WTC11 (cell line): ENCODE measurements at regions not wholly inside any gene's neighbourhood (a gene's known extent, or its start where the extent isn't known, plus 50 kb on each side); places are given as distances from the start of the nearest gene placed in this dataset.

Experiments
- ATAC-seq: fragments of 200-7000 bp; cut with Tn5 transposase; 2 replicates; pipeline ENCODE4 v1.10.0; 2021; ENCODE audit warnings: mild to moderate bottlenecking, moderate library complexity
- CTCF ChIA-PET: fragments of 300-600 bp; sonication (Branson Sonifier 250); formaldehyde crosslinking; loops from one replicate; lab custom pipeline; 2021; ENCODE audit warnings: antibody characterized with exemption; lab: Charles Lee
- POLR2A ChIA-PET: fragments of 350-600 bp; sonication (Branson Sonifier 250); formaldehyde crosslinking; loops from one replicate; lab custom pipeline; 2021; ENCODE audit warnings: antibody characterized with exemption; lab: Charles Lee
- DNase-seq: peaks from one replicate; pipeline ENCODE4 v3.0.0; 2021; ENCODE audit warnings: low spot score
- H3K27ac Mint-ChIP-seq: 2 replicates; pipeline ENCODE4 v1.8.0; 2021; ENCODE audit warnings: mixed read lengths
- H3K27me3 Mint-ChIP-seq: 2 replicates; pipeline ENCODE4 v1.8.0; 2021; ENCODE audit warnings: low read depth, mild to moderate bottlenecking, moderate library complexity, mixed read lengths
- H3K36me3 Mint-ChIP-seq: 2 replicates; pipeline ENCODE4 v1.8.0; 2021; ENCODE audit warnings: mixed read lengths
- H3K4me1 Mint-ChIP-seq: 2 replicates; pipeline ENCODE4 v1.8.0; 2022; ENCODE audit warnings: mixed read lengths
- H3K4me3 Mint-ChIP-seq: 2 replicates; pipeline ENCODE4 v1.8.0; 2021; ENCODE audit warnings: mild to moderate bottlenecking, moderate library complexity, mixed read lengths
- H3K9me3 Mint-ChIP-seq: 2 replicates; pipeline ENCODE4 v1.8.0; 2021; ENCODE audit warnings: mixed read lengths
- ATF1 ChIP-seq: sonication (generic); formaldehyde crosslinking; IDR thresholded peaks from 2 replicates; pipeline ENCODE4 v1.8.1; 2023; ENCODE audit warnings: mild to moderate bottlenecking, moderate library complexity, missing genetic modification reagents
- CBFB ChIP-seq: sonication (generic); formaldehyde crosslinking; IDR thresholded peaks from 2 replicates; pipeline ENCODE4 v1.8.1; 2022; ENCODE audit warnings: mild to moderate bottlenecking, low read depth, missing genetic modification reagents
- ELF4 ChIP-seq: sonication (generic); formaldehyde crosslinking; IDR thresholded peaks from 2 replicates; pipeline ENCODE4 v1.8.1; 2022; ENCODE audit warnings: low read depth, mild to moderate bottlenecking, moderate library complexity, missing genetic modification reagents
- FOXJ3 ChIP-seq: sonication (generic); formaldehyde crosslinking; IDR thresholded peaks from 2 replicates; pipeline ENCODE4 v1.9.0; 2021; ENCODE audit warnings: missing genetic modification reagents, mild to moderate bottlenecking, borderline replicate concordance
- GRHL2 ChIP-seq: fragments of 250-450 bp; sonication (Bioruptor Pico); IDR thresholded peaks from 2 replicates; pipeline ENCODE4 v1.8.0; 2022; ENCODE audit warnings: mild to moderate bottlenecking, moderate library complexity; ENCODE audit not compliant: insufficient replicate concordance, severe bottlenecking
- JUN ChIP-seq: sonication (generic); formaldehyde crosslinking; IDR thresholded peaks from 2 replicates; pipeline ENCODE4 v1.8.0; 2023; ENCODE audit warnings: mild to moderate bottlenecking, missing genetic modification reagents
- KAT7 ChIP-seq: sonication (generic); formaldehyde crosslinking; IDR thresholded peaks from 2 replicates; pipeline ENCODE4 v1.8.1; 2023; ENCODE audit warnings: missing genetic modification reagents, mild to moderate bottlenecking, borderline replicate concordance
- NFE2L1 ChIP-seq: sonication (generic); formaldehyde crosslinking; IDR thresholded peaks from 2 replicates; pipeline ENCODE4 v1.8.1; 2023; ENCODE audit warnings: missing genetic modification reagents
- NR1H2 ChIP-seq: sonication (generic); formaldehyde crosslinking; IDR thresholded peaks from 2 replicates; pipeline ENCODE4 v1.9.0; 2021; ENCODE audit warnings: mild to moderate bottlenecking, moderate library complexity, missing genetic modification reagents
- RELA ChIP-seq: sonication (generic); formaldehyde crosslinking; IDR thresholded peaks from 2 replicates; pipeline ENCODE4 v1.8.1; 2022; ENCODE audit warnings: missing genetic modification reagents, mild to moderate bottlenecking, borderline replicate concordance
- TEAD4 ChIP-seq: sonication (generic); formaldehyde crosslinking; IDR thresholded peaks from 2 replicates; pipeline ENCODE4 v1.8.0; 2022; ENCODE audit warnings: mild to moderate bottlenecking, missing genetic modification reagents
- ZNF263 ChIP-seq: sonication (generic); formaldehyde crosslinking; IDR thresholded peaks from 2 replicates; pipeline ENCODE4 v1.8.1; 2022; ENCODE audit warnings: low read depth, mild to moderate bottlenecking, moderate library complexity, missing genetic modification reagents
- ZNF317 ChIP-seq: sonication (generic); formaldehyde crosslinking; IDR thresholded peaks from 2 replicates; pipeline ENCODE4 v1.8.1; 2023; ENCODE audit warnings: low read depth, mild to moderate bottlenecking, moderate library complexity, missing genetic modification reagents, borderline replicate concordance
- ZNF423 ChIP-seq: fragments of 250-450 bp; sonication (Bioruptor Pico); IDR thresholded peaks from 2 replicates; pipeline ENCODE4 v2.1.2; 2022; ENCODE audit warnings: mild to moderate bottlenecking, moderate library complexity
- TF ChIP-seq, protein P1 (sequence below): fragments of 250-450 bp; sonication (Bioruptor Pico); IDR thresholded peaks from 2 replicates; pipeline ENCODE4 v1.9.0; 2021; ENCODE audit warnings: mild to moderate bottlenecking
- TF ChIP-seq, protein P2 (sequence below): fragments of 250-450 bp; sonication (Bioruptor Pico); IDR thresholded peaks from 2 replicates; pipeline ENCODE4 v1.8.0; 2021; ENCODE audit warnings: mild to moderate bottlenecking
- TF ChIP-seq, protein P3 (sequence below): sonication (generic); formaldehyde crosslinking; IDR thresholded peaks from 2 replicates; pipeline ENCODE4 v1.8.0; 2023; ENCODE audit warnings: missing genetic modification reagents
- TF ChIP-seq, protein P4 (sequence below): fragments of 250-450 bp; sonication (Bioruptor Pico); IDR thresholded peaks from 2 replicates; pipeline ENCODE4 v1.9.0; 2021; ENCODE audit warnings: mild to moderate bottlenecking, borderline replicate concordance

DNA sequence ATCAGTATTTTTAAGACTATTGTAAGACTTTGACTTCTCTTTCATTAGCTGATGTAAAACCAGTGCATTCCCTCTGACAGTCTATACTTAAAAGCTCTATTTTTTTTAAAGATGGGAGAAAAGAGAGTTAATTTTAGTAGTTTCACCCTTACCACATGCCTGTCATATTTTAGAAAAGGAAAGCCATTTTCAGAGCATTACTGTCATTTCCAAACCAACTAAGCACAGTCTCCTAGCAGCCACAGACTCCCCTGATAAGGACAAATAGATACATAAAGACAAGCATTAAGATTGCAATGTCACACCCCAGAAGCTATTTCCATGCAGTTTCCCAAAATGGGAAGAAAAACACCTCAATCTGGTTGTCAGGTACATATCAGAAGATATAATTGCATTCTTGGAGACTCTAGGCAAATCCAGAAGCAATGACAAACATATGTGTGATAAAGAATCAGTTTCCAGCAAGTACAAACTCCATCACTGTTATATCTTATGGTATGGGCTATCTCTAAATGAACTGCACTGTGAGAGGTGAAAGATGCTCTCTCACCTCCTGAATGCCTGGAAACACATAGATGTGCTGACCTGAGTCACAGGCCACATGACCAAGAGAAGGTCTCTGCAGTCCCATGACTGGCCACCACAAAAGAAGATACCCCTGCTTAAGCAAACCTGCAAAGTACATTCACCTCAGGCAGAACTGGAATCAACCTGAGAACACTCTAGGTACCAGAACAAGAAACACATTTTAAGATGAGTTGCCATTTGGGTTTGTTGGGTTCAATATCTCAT, 303.3 kb downstream of the POU4F1 start (continued):
- TF ChIP-seq, protein P1, sequence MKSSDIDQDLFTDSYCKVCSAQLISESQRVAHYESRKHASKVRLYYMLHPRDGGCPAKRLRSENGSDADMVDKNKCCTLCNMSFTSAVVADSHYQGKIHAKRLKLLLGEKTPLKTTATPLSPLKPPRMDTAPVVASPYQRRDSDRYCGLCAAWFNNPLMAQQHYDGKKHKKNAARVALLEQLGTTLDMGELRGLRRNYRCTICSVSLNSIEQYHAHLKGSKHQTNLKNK, result no peak

DNA sequence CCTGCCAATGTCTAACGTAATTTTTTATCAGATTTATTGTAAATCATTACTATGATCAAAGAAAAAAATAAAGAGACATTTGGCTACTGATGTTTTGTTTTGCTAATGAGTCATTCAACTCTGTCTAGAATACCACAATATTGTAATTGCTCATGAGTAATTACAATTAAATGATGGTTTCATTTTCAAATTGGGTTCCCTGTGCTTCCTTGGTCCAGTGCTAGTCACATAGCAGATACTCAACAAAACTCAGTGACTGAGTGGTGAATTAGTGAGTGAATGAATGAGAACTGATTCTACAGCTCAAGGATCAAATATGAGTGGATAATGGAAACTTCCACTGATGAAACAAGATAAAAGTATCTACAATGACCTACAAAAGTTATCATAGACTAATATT, 304.7 kb downstream of the POU4F1 start:
- Mint-ChIP-seq H3K27me3 (no peaks in the 10 kb centered on the region), H3K36me3 (no peaks in the 10 kb centered on the region), H3K27ac (no peak overlapping the region), H3K4me3 (no peak overlapping the region), H3K4me1 (peaks cover 9% of the 10 kb centered on the region), H3K9me3 (no peaks in the 10 kb centered on the region)
- DNase-seq (no peak), ATAC-seq (no peak)
- ChIA-PET POLR2A (no interaction called here), CTCF (no interaction called here)
- TF ChIP-seq, protein P2, sequence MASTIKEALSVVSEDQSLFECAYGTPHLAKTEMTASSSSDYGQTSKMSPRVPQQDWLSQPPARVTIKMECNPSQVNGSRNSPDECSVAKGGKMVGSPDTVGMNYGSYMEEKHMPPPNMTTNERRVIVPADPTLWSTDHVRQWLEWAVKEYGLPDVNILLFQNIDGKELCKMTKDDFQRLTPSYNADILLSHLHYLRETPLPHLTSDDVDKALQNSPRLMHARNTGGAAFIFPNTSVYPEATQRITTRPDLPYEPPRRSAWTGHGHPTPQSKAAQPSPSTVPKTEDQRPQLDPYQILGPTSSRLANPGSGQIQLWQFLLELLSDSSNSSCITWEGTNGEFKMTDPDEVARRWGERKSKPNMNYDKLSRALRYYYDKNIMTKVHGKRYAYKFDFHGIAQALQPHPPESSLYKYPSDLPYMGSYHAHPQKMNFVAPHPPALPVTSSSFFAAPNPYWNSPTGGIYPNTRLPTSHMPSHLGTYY, result no peak
- TF ChIP-seq, all 79 proteins: peak for 0

DNA sequence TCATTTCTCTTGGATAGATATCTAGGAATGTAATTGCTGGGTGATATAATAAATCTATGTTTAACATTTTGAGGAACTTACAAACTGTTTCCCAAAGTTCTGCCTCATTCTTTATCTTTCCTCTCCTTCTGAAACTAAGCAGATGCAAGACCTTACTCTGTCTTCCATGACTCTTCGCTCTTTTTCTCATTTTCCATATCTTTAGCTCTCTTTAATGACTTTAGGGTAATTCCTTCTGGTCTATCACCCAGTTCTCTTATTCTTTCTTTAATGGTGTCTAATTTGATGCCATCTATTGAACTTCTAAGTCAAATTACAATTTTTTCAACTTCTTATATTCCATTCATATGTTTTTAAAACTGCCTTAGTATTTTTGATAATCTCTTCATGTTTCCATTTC, 316.6 kb downstream of the POU4F1 start:
- Mint-ChIP-seq H3K9me3 (peaks cover 22% of the 10 kb centered on the region), H3K4me1 (peaks cover 8% of the 10 kb centered on the region), H3K36me3 (peaks cover 14% of the 10 kb centered on the region), H3K27me3 (no peaks in the 10 kb centered on the region), H3K27ac (no peak overlapping the region), H3K4me3 (no peak overlapping the region)
- ATAC-seq (no peak), DNase-seq (no peak)
- CTCF ChIA-PET, result no interaction called here
- POLR2A ChIA-PET, result no interaction called here
- TF ChIP-seq ZNF263 (CRISPR knock-in tag) (no peak), KAT7 (CRISPR knock-in tag) (no peak), ZNF423 (CRISPR knock-in tag) (no peak), RELA (CRISPR knock-in tag) (no peak), ATF1 (CRISPR knock-in tag) (no peak), NFE2L1 (CRISPR knock-in tag) (no peak), TEAD4 (CRISPR knock-in tag) (no peak), CBFB (CRISPR knock-in tag) (no peak), FOXJ3 (CRISPR knock-in tag) (no peak), ZNF317 (CRISPR knock-in tag) (no peak), GRHL2 (no peak), NR1H2 (CRISPR knock-in tag) (no peak), ELF4 (CRISPR knock-in tag) (no peak), JUN (CRISPR knock-in tag) (no peak)
- TF ChIP-seq, protein P3, sequence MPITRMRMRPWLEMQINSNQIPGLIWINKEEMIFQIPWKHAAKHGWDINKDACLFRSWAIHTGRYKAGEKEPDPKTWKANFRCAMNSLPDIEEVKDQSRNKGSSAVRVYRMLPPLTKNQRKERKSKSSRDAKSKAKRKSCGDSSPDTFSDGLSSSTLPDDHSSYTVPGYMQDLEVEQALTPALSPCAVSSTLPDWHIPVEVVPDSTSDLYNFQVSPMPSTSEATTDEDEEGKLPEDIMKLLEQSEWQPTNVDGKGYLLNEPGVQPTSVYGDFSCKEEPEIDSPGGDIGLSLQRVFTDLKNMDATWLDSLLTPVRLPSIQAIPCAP (CRISPR knock-in tag), result no peak
- TF ChIP-seq, protein P4, sequence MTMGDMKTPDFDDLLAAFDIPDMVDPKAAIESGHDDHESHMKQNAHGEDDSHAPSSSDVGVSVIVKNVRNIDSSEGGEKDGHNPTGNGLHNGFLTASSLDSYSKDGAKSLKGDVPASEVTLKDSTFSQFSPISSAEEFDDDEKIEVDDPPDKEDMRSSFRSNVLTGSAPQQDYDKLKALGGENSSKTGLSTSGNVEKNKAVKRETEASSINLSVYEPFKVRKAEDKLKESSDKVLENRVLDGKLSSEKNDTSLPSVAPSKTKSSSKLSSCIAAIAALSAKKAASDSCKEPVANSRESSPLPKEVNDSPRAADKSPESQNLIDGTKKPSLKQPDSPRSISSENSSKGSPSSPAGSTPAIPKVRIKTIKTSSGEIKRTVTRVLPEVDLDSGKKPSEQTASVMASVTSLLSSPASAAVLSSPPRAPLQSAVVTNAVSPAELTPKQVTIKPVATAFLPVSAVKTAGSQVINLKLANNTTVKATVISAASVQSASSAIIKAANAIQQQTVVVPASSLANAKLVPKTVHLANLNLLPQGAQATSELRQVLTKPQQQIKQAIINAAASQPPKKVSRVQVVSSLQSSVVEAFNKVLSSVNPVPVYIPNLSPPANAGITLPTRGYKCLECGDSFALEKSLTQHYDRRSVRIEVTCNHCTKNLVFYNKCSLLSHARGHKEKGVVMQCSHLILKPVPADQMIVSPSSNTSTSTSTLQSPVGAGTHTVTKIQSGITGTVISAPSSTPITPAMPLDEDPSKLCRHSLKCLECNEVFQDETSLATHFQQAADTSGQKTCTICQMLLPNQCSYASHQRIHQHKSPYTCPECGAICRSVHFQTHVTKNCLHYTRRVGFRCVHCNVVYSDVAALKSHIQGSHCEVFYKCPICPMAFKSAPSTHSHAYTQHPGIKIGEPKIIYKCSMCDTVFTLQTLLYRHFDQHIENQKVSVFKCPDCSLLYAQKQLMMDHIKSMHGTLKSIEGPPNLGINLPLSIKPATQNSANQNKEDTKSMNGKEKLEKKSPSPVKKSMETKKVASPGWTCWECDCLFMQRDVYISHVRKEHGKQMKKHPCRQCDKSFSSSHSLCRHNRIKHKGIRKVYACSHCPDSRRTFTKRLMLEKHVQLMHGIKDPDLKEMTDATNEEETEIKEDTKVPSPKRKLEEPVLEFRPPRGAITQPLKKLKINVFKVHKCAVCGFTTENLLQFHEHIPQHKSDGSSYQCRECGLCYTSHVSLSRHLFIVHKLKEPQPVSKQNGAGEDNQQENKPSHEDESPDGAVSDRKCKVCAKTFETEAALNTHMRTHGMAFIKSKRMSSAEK, result no peak
